SK-N-SH treated with all-trans-retinoic acid at 6 μM for 48 hours (cell line): ENCODE measurements at regions not wholly inside any gene's neighbourhood (a gene's known extent, or its start where the extent isn't known, plus 50 kb on each side); places are given as distances from the start of the nearest gene placed in this dataset.

Experiments used
- ARNTL ChIP-seq: fragments of 450-650 bp; formaldehyde crosslinking; IDR thresholded peaks from 2 replicates; pipeline ENCODE4 v1.5.0; 2020; ENCODE audit warnings: low read depth, mild to moderate bottlenecking, moderate library complexity, borderline replicate concordance
- CREB5 ChIP-seq: fragments of 250-450 bp; sonication (Bioruptor Pico); IDR thresholded peaks from 2 replicates; pipeline ENCODE4 v1.5.1; 2020; ENCODE audit warnings: low read depth, mild to moderate bottlenecking, moderate library complexity
- PPARA ChIP-seq: fragments of 250-450 bp; sonication (Bioruptor Pico); IDR thresholded peaks from 2 replicates; pipeline ENCODE4 v1.5.0; 2020; ENCODE audit warnings: mild to moderate bottlenecking, borderline replicate concordance
- ZFP3 ChIP-seq: fragments of 250-450 bp; sonication (Bioruptor Pico); IDR thresholded peaks from 2 replicates; pipeline ENCODE4 v1.5.0; 2020; ENCODE audit warnings: mild to moderate bottlenecking, moderate library complexity
- ZNF565 ChIP-seq: fragments of 450-650 bp; formaldehyde crosslinking; conservative IDR thresholded peaks from 2 replicates; pipeline ENCODE4 v1.5.0; 2020; ENCODE audit warnings: low read depth, mild to moderate bottlenecking, moderate library complexity

- no peak for TF ChIP-seq ARNTL (CRISPR knock-in tag)
- no peak for TF ChIP-seq ZNF565 (CRISPR knock-in tag)
- TF ChIP-seq PPARA (CRISPR knock-in tag) = no peak
- TF ChIP-seq CREB5 (CRISPR knock-in tag) = no peak
- TF ChIP-seq ZFP3 = no peak
These were observed 105.9 kb downstream of the METRNL start for GRCh38 chr17:83185023-83186002.
